ENCODE measurements at regions not wholly inside any gene's neighbourhood (a gene's known extent, or its start where the extent isn't known, plus 50 kb on each side); places are given as distances from the start of the nearest gene placed in this dataset.

DNA sequence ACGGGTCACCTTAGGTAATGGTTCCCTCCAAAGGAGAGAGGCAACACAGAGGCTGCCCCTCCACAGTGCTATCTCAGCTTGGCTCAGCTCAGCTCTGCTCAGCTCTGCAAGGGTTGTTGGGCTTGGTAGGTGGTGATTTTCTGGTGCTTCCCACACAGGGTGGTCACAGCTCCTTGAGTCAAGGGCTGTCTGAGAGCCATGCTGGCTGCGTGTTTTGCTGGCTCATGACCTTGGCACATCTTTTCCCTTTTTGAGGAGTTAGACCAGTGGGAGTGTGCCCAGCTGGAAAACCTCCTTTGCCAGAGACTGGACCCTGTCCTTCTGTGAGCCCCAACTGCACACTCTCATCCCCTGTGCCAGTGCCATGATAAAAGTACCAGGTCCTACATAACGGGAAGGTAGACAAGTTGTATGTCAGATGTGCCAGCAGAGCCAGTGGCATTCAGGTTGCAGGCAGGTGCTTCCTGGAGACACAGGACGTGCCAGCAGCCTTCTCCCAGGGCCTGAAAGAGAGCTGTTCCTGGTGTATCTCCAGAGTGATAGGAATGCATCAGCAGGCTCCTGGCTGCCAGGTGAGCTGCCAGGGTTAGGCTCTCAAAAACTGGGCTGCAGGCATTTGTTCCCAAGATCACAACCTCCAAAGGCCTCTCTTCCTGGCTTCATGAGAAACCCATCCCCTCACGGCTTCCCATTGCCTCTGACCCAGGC, 118.6 kb upstream of the CXCL14 start:
- Histone ChIP-seq H3K36me3 (replicated peaks in 1 of 2; ENCODE audit: control insufficient read depth in 1 of 2, insufficient read depth in 2 of 2, low read length in 1 of 2) (no peaks in the 10 kb centered on the region), H3K9me2 (no peaks in the 10 kb centered on the region), H3K27me3 (ENCODE audit: insufficient read depth) (peaks cover 14% of the 10 kb centered on the region; the same call in 1 of the 2 replicates), H3K4me3 (ENCODE audit: low read depth in 2 of 2, low read length in 1 of 2) (no peak overlapping the region), H3K79me2 (ENCODE audit: insufficient read depth) (no peaks in the 10 kb centered on the region), H3F3A (replicated peaks; ENCODE audit: insufficient read depth) (no peaks in the 10 kb centered on the region), H3K4me1 (ENCODE audit: control insufficient read depth in 1 of 2, insufficient read depth in 2 of 2, low read depth in 1 of 2, low read length in 1 of 2) (no peaks in the 10 kb centered on the region), H3K9me3 (no peaks in the 10 kb centered on the region), H4K20me1 (ENCODE audit: insufficient read depth) (no peaks in the 10 kb centered on the region), H3K4me2 (no peak overlapping the region), H2AFZ (ENCODE audit: low read depth) (no peak overlapping the region), H3K27ac (ENCODE audit: low read depth in 2 of 2, low read length in 1 of 2) (no peak overlapping the region), H3K9ac (no peak overlapping the region)
- DNase-seq: no peak
- WGBS (ENCODE audit: low lambda C conversion rate): 55% methylated on average over 3 of the region's 5 CpGs
- POLR2A ChIA-PET: no interaction called here
- no peak for TF ChIP-seq GATA2 (CRISPR knock-in tag; IDR thresholded peaks at IDR 0.05)
- no peak for TF ChIP-seq RFX5 (IDR thresholded peaks at IDR 0.05; ENCODE audit: low read length)
- TF ChIP-seq EP300 (IDR thresholded peaks at IDR 0.05; ENCODE audit: borderline replicate concordance in 1 of 2, low read depth in 1 of 2, low read length in 1 of 2): no peak
- TF ChIP-seq FOSL2 (IDR thresholded peaks at IDR 0.05; ENCODE audit: borderline replicate concordance, low read depth): no peak
- no peak for TF ChIP-seq IRF3 (IDR thresholded peaks at IDR 0.05; ENCODE audit: low read depth, low read length)
- no peak for TF ChIP-seq MXI1 (IDR thresholded peaks at IDR 0.05; ENCODE audit: low read depth, low read length)
- no peak for TF ChIP-seq FOXM1 (IDR thresholded peaks at IDR 0.05; ENCODE audit: low read depth)
- no peak for TF ChIP-seq NRF1 (IDR thresholded peaks at IDR 0.05; ENCODE audit: low read depth, low read length)
- TF ChIP-seq, protein P1, sequence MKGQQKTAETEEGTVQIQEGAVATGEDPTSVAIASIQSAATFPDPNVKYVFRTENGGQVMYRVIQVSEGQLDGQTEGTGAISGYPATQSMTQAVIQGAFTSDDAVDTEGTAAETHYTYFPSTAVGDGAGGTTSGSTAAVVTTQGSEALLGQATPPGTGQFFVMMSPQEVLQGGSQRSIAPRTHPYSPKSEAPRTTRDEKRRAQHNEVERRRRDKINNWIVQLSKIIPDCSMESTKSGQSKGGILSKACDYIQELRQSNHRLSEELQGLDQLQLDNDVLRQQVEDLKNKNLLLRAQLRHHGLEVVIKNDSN (IDR thresholded peaks at IDR 0.05; ENCODE audit: borderline replicate concordance, low read depth): no peak
- no peak for TF ChIP-seq SMC3 (IDR thresholded peaks at IDR 0.05; ENCODE audit: low read depth, low read length)
- no peak for TF ChIP-seq SIN3A (IDR thresholded peaks at IDR 0.05; ENCODE audit: borderline replicate concordance, low read depth, low read length)
- no peak for TF ChIP-seq NFIC (IDR thresholded peaks at IDR 0.05; ENCODE audit: borderline replicate concordance)
- CTCF ChIA-PET: interaction anchor here (1.9 kb wide), 1 partner anchor 232 kb away, joined by 5 read pairs; no protein-coding TSS in a partner anchor

- H3K4me3 ChIP-seq (ENCODE audit: low read depth in 2 of 2, low read length in 1 of 2): no peak overlapping the region
- no peaks in the 10 kb centered on the region for H3K9me2 ChIP-seq
- H3K79me2 ChIP-seq (ENCODE audit: insufficient read depth): no peaks in the 10 kb centered on the region
- no peaks in the 10 kb centered on the region for H3K36me3 ChIP-seq (replicated peaks in 1 of 2; ENCODE audit: control insufficient read depth in 1 of 2, insufficient read depth in 2 of 2, low read length in 1 of 2)
- no peak overlapping the region for H3K4me2 ChIP-seq
- no peak overlapping the region for H3K27ac ChIP-seq (ENCODE audit: low read depth in 2 of 2, low read length in 1 of 2)
- POLR2A ChIA-PET: no interaction called here
- H3K4me1 ChIP-seq (ENCODE audit: control insufficient read depth in 1 of 2, insufficient read depth in 2 of 2, low read depth in 1 of 2, low read length in 1 of 2): no peaks in the 10 kb centered on the region
- no peak overlapping the region for H2AFZ ChIP-seq (ENCODE audit: low read depth)
- H3K9me3 ChIP-seq: no peaks in the 10 kb centered on the region
- H3K9ac ChIP-seq: no peak overlapping the region
- H4K20me1 ChIP-seq (ENCODE audit: insufficient read depth): no peaks in the 10 kb centered on the region
- CTCF ChIA-PET: interaction anchor here (0.5 kb wide), 1 partner anchor 11 kb away, joined by 3 read pairs; no protein-coding TSS in a partner anchor
- H3F3A ChIP-seq (replicated peaks; ENCODE audit: insufficient read depth): no peaks in the 10 kb centered on the region
- DNase-seq: no peak
- H3K27me3 ChIP-seq (ENCODE audit: insufficient read depth): peaks cover 14% of the 10 kb centered on the region; the same call in 1 of the 2 replicates
- no peak for TF ChIP-seq MXI1 (IDR thresholded peaks at IDR 0.05; ENCODE audit: low read depth, low read length)
- TF ChIP-seq CTCF (IDR thresholded peaks at IDR 0.05): no peak
- TF ChIP-seq PBX3 (IDR thresholded peaks at IDR 0.05): no peak
- no peak for TF ChIP-seq SIN3A (IDR thresholded peaks at IDR 0.05; ENCODE audit: borderline replicate concordance, low read depth, low read length)
- no peak for TF ChIP-seq NFIC (IDR thresholded peaks at IDR 0.05; ENCODE audit: borderline replicate concordance)
- no peak for TF ChIP-seq MEF2A (IDR thresholded peaks at IDR 0.05; ENCODE audit: borderline replicate concordance, low read depth)
- TF ChIP-seq JUND (IDR thresholded peaks at IDR 0.05): no peak
- TF ChIP-seq TAF1 (IDR thresholded peaks at IDR 0.05; ENCODE audit: borderline replicate concordance, low read depth, low read length): no peak
- no peak for TF ChIP-seq TCF12 (IDR thresholded peaks at IDR 0.05)
- no peak for TF ChIP-seq RAD21 (IDR thresholded peaks at IDR 0.05; ENCODE audit: low read length)
- TF ChIP-seq TEAD4 (IDR thresholded peaks at IDR 0.05; ENCODE audit: borderline replicate concordance, insufficient read depth): no peak
- TF ChIP-seq, protein P2, sequence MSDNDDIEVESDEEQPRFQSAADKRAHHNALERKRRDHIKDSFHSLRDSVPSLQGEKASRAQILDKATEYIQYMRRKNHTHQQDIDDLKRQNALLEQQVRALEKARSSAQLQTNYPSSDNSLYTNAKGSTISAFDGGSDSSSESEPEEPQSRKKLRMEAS (IDR thresholded peaks at IDR 0.05; ENCODE audit: low read depth): no peak
- no peak for TF ChIP-seq CHD2 (IDR thresholded peaks at IDR 0.05; ENCODE audit: low read length, partially characterized antibody)
- TF ChIP-seq EP300 (IDR thresholded peaks at IDR 0.05; ENCODE audit: borderline replicate concordance in 1 of 2, low read depth in 1 of 2, low read length in 1 of 2): no peak
- TF ChIP-seq RXRA (IDR thresholded peaks at IDR 0.05; ENCODE audit: borderline replicate concordance, low read depth): no peak
These were observed 117.5 kb upstream of the CXCL14 start for GRCh38 chr5:135696317-135696716.
